DOHH2 (cell line): ENCODE measurements at regions not wholly inside any gene's neighbourhood (a gene's known extent, or its start where the extent isn't known, plus 50 kb on each side); places are given as distances from the start of the nearest gene placed in this dataset.

ENCODE experiments used
- H3F3A ChIP-seq: fragments of 200-600 bp; sonication (generic), shearing (Covaris generic); 2 replicates; pipeline ENCODE4 v1.6.0; 2016; ENCODE audit warnings: antibody characterized with exemption, mild to moderate bottlenecking; ENCODE audit not compliant: control insufficient read depth, insufficient read depth
- H3K27ac ChIP-seq: fragments of 200-600 bp; sonication (generic); 2 replicates; pipeline ENCODE4 v1.5.1; 2014; ENCODE audit warnings: low read depth, mild to moderate bottlenecking, low read length, moderate library complexity
- H3K27me3 ChIP-seq: fragments of 200-600 bp; sonication (generic); 2 replicates; pipeline ENCODE4 v1.6.1; 2014; ENCODE audit warnings: mild to moderate bottlenecking, low read length, mixed read lengths; ENCODE audit not compliant: control insufficient read depth
- H3K36me3 ChIP-seq: fragments of 200-600 bp; sonication (generic); 2 replicates; pipeline ENCODE4 v1.6.1; 2014; ENCODE audit warnings: mild to moderate bottlenecking, low read length, moderate library complexity, mixed read lengths; ENCODE audit not compliant: control insufficient read depth
- H3K4me1 ChIP-seq: fragments of 200-600 bp; sonication (generic); 2 replicates; pipeline ENCODE4 v1.6.1; 2014; ENCODE audit warnings: mild to moderate bottlenecking, low read length, mixed read lengths; ENCODE audit not compliant: control insufficient read depth
- H3K4me2 ChIP-seq: fragments of 200-600 bp; sonication (generic); 2 replicates; pipeline ENCODE4 v1.6.0; 2014; ENCODE audit warnings: mild to moderate bottlenecking, low read length, moderate library complexity
- H3K4me3 ChIP-seq: fragments of 200-600 bp; sonication (generic); 2 replicates; pipeline ENCODE4 v1.5.1; 2014; ENCODE audit warnings: mild to moderate bottlenecking, low read length, mixed read lengths
- H3K79me2 ChIP-seq: fragments of 200-600 bp; sonication (generic); 2 replicates; pipeline ENCODE4 v1.6.1; 2014; ENCODE audit warnings: mild to moderate bottlenecking, low read length, mixed read lengths; ENCODE audit not compliant: control insufficient read depth
- H3K9me2 ChIP-seq: fragments of 200-600 bp; sonication (generic); replicated peaks from 2 replicates; pipeline ENCODE4 v1.6.1; 2014; ENCODE audit warnings: mild to moderate bottlenecking, low read length, mixed read lengths; ENCODE audit not compliant: control insufficient read depth
- H3K9me3 ChIP-seq: fragments of 200-600 bp; sonication (generic); 2 replicates; pipeline ENCODE4 v1.6.1; 2014; ENCODE audit warnings: antibody characterized with exemption, low read length, mixed read lengths; ENCODE audit not compliant: control insufficient read depth, insufficient read depth
- H4K20me1 ChIP-seq: fragments of 200-600 bp; sonication (generic); 2 replicates; pipeline ENCODE4 v1.6.0; 2014; ENCODE audit warnings: low read depth, mild to moderate bottlenecking, antibody characterized with exemption, low read length, moderate library complexity; ENCODE audit not compliant: control insufficient read depth, insufficient read depth
- CTCF ChIP-seq: fragments of 200-600 bp; sonication (generic); IDR thresholded peaks from one replicate; pipeline ENCODE4 v1.5.1; 2014; ENCODE audit warnings: antibody characterized with exemption, mild to moderate bottlenecking, low read depth, low read length; ENCODE audit not compliant: poor library complexity, severe bottlenecking
- EZH2phosphoT487 ChIP-seq: fragments of 200-600 bp; sonication (generic); IDR thresholded peaks from 2 replicates; pipeline ENCODE4 v1.6.1; 2017; ENCODE audit warnings: borderline replicate concordance, mild to moderate bottlenecking, antibody characterized with exemption, low read length, moderate library complexity, mixed read lengths

DNA sequence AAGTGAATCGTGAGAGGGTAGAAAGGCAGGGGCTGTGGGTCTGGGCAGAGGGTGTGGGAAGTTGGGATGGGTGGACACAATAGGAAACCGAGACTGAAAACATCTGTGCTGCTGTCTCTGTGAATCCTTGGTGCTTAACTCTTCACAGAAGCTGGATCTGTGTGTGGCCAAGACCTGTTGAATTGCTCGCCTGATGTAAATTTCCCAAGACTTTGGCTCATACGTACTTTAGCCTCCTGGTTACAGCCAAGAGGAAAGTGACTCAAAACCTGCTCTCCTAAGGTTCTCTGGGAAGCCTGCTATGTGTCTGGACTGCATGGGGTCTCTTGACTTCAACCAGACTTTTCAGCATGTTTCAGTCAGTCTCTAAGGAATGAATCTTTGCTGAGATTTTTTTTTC, 270.3 kb downstream of the RWDD3 start:
- Histone ChIP-seq H3K4me1 (no peaks in the 10 kb centered on the region), H3K9me2 (no peaks in the 10 kb centered on the region), H3K27me3 (no peaks in the 10 kb centered on the region), H3K79me2 (no peaks in the 10 kb centered on the region), H3F3A (no peaks in the 10 kb centered on the region), H3K36me3 (no peaks in the 10 kb centered on the region), H3K9me3 (no peaks in the 10 kb centered on the region), H3K27ac (no peak overlapping the region), H3K4me3 (no peak overlapping the region), H3K4me2 (no peak overlapping the region), H4K20me1 (no peaks in the 10 kb centered on the region)
- TF ChIP-seq EZH2phosphoT487 (no peak), CTCF (no peak)

DNA sequence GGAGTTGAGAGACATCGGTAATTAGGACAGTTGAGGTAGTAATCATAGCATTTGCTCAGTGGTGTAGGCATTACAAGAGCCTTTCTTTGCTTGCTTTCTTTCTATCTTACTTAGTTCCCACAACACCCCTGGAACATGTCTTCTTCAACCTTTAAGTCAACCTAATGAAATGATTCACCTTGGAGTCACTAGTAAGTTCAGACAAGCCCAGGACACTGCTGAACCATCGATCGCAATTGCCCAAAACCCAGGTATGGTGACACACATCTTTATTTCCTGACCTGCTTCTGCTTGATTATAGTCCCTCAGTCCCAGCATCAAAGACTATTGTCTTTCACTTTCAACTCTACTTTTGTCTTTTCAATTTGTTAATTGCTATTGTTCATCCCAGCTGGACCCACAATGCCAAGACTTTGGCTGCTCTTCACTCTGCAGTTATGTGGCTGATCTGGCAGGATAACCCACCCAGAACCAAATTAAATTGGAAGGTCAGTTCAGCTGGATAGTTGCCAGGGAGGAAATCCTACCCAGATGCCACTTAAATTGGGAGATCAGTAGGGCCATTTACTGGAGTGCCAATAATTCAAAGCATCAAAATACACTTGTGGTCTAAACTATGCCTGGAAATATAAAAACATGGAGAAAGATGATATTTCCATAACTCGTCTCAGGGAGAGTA, 272.9 kb downstream of the RWDD3 start:
- no peaks in the 10 kb centered on the region for H3K27me3 ChIP-seq

GRCh38 chr1:95509989-95510388, 276.0 kb downstream of the RWDD3 start:
- Histone ChIP-seq H3K79me2 (no peaks in the 10 kb centered on the region), H4K20me1 (no peaks in the 10 kb centered on the region), H3K9me3 (no peaks in the 10 kb centered on the region), H3F3A (no peaks in the 10 kb centered on the region), H3K4me3 (no peak overlapping the region), H3K27me3 (no peaks in the 10 kb centered on the region), H3K27ac (no peak overlapping the region), H3K4me2 (no peak overlapping the region), H3K4me1 (no peaks in the 10 kb centered on the region), H3K36me3 (no peaks in the 10 kb centered on the region), H3K9me2 (no peaks in the 10 kb centered on the region)
- no peak for TF ChIP-seq CTCF
- no peak for TF ChIP-seq EZH2phosphoT487

More for the DNA sequence above, 272.9 kb downstream of the RWDD3 start:
- no peak overlapping the region for H3K4me3 ChIP-seq
- H3K9me3 ChIP-seq: no peaks in the 10 kb centered on the region
- no peaks in the 10 kb centered on the region for H3K4me1 ChIP-seq
- no peak overlapping the region for H3K4me2 ChIP-seq
- H3F3A ChIP-seq: no peaks in the 10 kb centered on the region
- TF ChIP-seq CTCF (no peak), EZH2phosphoT487 (no peak)
- no peaks in the 10 kb centered on the region for H3K79me2 ChIP-seq
- H3K9me2 ChIP-seq: no peaks in the 10 kb centered on the region
- H3K36me3 ChIP-seq: no peaks in the 10 kb centered on the region
- H3K27ac ChIP-seq: no peak overlapping the region
- no peaks in the 10 kb centered on the region for H4K20me1 ChIP-seq
